GDM1 (cell line): ENCODE measurements at regions not wholly inside any gene's neighbourhood (a gene's known extent, or its start where the extent isn't known, plus 50 kb on each side); places are given as distances from the start of the nearest gene placed in this dataset.
"Not testable (repeated sequence)": the region's sequence is repeated elsewhere in the genome, so short reads cannot be mapped to it uniquely, and the experiment has no call there.

Experiments used
- DNase-seq: peaks from one replicate; lab custom pipeline; 2025; lab: John Stamatoyannopoulos, UW

GRCh38 chr9:86997156-86997555 lies 49.9 kb upstream of the GAS1 start:
- DNase-seq: no peak

- DNase-seq: no peak
These were observed 50.6 kb upstream of the GAS1 start for GRCh38 chr9:86997951-86998350.

- DNase-seq: no peak
These were observed 55.2 kb upstream of the GAS1 start for GRCh38 chr9:87002517-87002916.

- no peak for DNase-seq
These were observed 56.7 kb upstream of the GAS1 start for GRCh38 chr9:87004016-87004415.

GRCh38 chr9:87006956-87007355 lies 59.6 kb upstream of the GAS1 start:
- no peak for DNase-seq

GRCh38 chr9:87007711-87008366 lies 60.5 kb upstream of the GAS1 start:
- DNase-seq: no peak

- no peak for DNase-seq
These were observed 61.4 kb upstream of the GAS1 start for GRCh38 chr9:87008667-87009066.

- DNase-seq: no peak
These were observed 63.3 kb upstream of the GAS1 start for GRCh38 chr9:87010626-87011025.

GRCh38 chr9:87011551-87011950 lies 64.2 kb upstream of the GAS1 start:
- DNase-seq: no peak

- DNase-seq: no peak
These were observed 66.2 kb upstream of the GAS1 start for GRCh38 chr9:87013490-87013889.

GRCh38 chr9:87014436-87014835 lies 67.1 kb upstream of the GAS1 start:
- no peak for DNase-seq

- no peak for DNase-seq
These were observed 69.4 kb upstream of the GAS1 start for GRCh38 chr9:87016681-87017080.

GRCh38 chr9:87020169-87020950 lies 73.1 kb upstream of the GAS1 start:
- DNase-seq: no peak

GRCh38 chr9:87022178-87022577 lies 74.9 kb upstream of the GAS1 start:
- no peak for DNase-seq

GRCh38 chr9:87026204-87026603 lies 78.9 kb upstream of the GAS1 start:
- DNase-seq: no peak

GRCh38 chr9:87028836-87029235 lies 81.5 kb upstream of the GAS1 start:
- DNase-seq: not testable (repeated sequence)

GRCh38 chr9:87029905-87030304 lies 82.6 kb upstream of the GAS1 start:
- peak; percentile 1 for DNase-seq

GRCh38 chr9:87034841-87035240 lies 87.5 kb upstream of the GAS1 start:
- DNase-seq: no peak

- DNase-seq: no peak
These were observed 88.6 kb upstream of the GAS1 start for GRCh38 chr9:87035879-87036278.

- no peak for DNase-seq
These were observed 89.2 kb upstream of the GAS1 start for GRCh38 chr9:87036506-87036905.

- DNase-seq: no peak
These were observed 92.6 kb upstream of the GAS1 start for GRCh38 chr9:87039809-87040392.

- no peak for DNase-seq
These were observed 93.2 kb upstream of the GAS1 start for GRCh38 chr9:87040410-87041009.
